Mucosa of gallbladder (tissue), 1 donor: ENCODE measurements at regions not wholly inside any gene's neighbourhood (a gene's known extent, or its start where the extent isn't known, plus 50 kb on each side); places are given as distances from the start of the nearest gene placed in this dataset.
"Not testable (repeated sequence)": the region's sequence is repeated elsewhere in the genome, so short reads cannot be mapped to it uniquely, and the experiment has no call there.

ENCODE experiments used
- DNase-seq: peaks from one replicate; pipeline ENCODE4 v3.0.0-alpha.2; 2020; ENCODE audit warnings: low spot score
- donor health status: DM: no; HTN: no; CAD: no.

- DNase-seq, result no peak
Measured at GRCh38 chr14:87430214-87430613, 562.8 kb downstream of the GALC start.

DNA sequence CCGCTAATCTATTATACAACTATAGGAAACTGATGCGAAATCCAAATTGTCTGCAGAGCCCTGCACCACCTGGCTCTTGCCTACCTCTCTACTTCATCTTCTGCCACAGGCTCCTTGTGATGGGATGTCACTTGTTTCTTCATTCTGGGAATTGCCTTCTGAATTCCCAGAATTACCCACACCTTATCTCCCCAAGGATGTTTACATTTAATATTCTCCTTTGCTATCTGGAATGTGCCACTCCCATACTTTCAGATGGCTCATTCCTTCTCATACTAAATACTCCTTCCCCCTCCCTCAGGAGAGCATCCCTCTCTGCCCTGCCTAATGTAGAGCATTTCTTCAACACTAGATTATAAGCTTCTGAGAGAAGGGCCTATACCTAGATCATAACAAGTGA is 573.1 kb downstream of the GALC start:
- DNase-seq, result no peak

DNA sequence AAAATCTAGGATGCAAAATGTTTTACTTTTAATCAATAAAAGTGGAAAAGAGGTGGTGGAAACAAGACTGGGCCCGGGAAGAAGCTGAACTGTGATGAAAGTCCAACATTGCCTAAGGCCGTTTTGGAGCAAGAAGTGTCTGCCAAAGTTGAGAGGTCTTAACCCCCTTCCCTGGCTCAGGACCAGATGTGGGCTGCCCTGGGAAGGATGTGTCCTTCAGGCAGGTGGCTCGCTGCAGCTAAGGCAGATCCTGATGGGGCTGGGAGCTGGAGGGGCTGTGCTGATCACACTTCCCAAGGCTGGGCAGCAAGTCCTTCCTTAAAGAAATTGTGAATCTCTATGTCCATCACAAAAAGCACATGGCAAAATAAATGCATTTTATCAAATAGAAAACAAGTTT is 581.6 kb downstream of the GALC start:
- no peak for DNase-seq

DNA sequence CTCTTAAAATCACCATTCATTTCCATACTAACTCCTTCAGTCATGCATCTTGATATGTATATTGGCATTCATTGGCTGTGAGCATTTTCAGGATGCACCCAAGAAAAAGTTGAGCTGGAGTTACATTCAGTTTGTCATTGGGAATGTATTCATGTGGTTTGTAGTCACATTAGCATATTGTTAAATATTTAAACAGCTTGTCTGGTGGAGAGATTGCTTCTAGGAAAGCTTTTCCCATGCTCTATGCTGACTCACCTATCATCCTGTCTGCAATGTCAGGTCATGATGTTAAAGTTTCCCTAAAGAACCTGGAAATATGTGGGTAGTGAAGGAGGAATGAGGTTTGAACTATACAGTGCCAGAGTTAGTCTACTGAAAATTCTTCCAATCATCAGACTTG is 583.6 kb downstream of the GALC start:
- no peak for DNase-seq

GRCh38 chr14:87407344-87407743 is 585.6 kb downstream of the GALC start:
- DNase-seq, result no peak

DNA sequence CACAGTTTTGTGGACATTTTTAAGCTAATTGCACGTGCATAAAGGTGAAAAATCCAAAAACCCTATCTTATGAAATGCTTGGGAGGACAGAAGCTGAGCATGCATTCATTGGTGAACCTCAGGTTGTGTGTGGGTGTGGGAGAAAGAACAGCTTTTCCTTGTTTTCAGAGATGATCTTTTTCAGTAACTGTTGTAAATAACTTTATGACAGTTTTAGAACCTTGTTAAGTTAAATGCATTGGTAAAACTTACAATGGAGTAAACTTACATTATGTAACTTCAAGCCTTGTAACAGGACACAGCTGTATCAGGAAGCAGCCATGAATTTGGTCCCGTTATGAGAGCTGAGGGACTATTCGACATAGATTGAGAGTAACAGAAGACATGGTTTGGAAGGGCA is 587.4 kb downstream of the GALC start:
- DNase-seq, result no peak

- DNase-seq, result no peak
Measured at GRCh38 chr14:87397499-87397898, 595.5 kb downstream of the GALC start.

DNA sequence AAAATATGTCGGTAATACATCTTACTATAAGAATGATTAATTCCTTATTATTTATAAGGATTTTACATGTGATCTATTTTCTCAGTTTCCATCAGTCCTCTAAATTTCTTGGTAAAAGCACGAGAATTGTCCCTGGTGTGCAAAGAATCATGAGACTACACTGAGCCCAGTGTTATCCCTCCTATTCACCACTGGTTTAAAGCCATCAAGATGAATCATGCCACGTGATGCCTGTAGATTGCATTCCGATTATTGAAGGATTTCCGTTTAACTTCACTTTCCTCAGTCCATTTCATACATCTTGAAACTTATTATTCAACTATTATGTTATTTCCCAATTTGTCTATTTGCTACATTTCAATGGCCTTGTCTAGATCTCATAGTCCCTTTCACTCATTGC is 601.9 kb downstream of the GALC start:
- DNase-seq, result no peak

DNA sequence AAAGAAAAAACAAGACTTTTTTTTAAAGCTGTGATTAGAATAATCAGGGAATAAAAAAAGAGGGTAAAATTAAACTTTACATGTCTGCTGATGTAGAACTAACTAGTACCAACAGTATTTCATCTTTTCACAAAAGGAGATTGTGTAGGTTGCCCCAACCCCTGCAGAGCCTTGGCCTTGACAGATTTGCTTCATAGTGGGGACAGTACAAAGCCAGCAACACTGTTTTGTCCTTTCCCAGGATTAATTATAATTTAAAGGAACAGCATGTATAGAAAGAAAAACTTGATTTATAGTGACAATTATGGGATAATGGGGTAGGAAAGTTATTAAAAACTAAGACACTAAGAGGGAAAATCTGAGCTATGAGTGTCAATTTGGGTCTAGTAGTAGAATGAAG is 604.0 kb downstream of the GALC start:
- DNase-seq, result no peak

- no peak for DNase-seq
Measured at GRCh38 chr14:87387806-87388205, 605.2 kb downstream of the GALC start.

- no peak for DNase-seq
Measured at GRCh38 chr14:87386524-87386923, 606.5 kb downstream of the GALC start.

- no peak for DNase-seq
Measured at GRCh38 chr14:87380054-87380453, 612.9 kb downstream of the GALC start.

DNA sequence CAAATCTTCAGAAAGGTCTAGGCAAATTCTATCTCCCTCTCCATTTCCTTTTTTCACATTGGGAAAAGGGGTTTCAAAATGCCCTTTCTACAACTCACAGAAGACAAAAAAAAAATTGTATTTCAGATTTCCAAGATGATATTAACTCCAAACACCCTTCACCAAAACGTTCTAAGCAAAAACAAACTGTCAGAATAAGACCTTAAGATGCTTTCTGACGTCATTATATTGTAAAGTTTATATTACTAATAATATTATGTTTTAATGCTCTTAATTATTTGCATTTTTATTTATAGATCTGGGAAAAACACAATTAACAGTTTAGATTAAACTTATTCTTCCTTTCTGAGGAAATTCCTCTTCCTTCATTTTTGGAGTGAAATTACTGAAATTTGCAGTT is 624.2 kb downstream of the GALC start:
- no peak for DNase-seq

DNA sequence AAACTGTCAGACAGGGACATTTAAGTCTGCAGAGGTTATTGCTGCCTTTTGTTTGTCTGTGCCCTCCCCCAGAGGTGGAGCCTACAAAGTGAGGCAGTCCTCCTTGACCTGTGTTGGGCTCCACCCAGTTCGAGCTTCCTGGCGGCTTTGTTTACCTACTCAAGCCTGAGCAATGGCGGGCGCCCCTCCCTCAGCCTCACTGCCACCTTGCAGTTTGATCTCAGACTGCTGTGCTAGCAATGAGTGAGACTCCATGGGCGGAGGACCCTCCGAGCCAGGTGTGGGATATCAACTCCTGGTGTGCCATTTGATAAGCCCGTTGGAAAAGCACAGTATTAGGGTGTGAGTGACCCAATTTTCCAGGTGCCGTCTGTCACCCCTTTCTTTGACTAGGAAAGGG is 632.7 kb downstream of the GALC start:
- not testable (repeated sequence) for DNase-seq

DNA sequence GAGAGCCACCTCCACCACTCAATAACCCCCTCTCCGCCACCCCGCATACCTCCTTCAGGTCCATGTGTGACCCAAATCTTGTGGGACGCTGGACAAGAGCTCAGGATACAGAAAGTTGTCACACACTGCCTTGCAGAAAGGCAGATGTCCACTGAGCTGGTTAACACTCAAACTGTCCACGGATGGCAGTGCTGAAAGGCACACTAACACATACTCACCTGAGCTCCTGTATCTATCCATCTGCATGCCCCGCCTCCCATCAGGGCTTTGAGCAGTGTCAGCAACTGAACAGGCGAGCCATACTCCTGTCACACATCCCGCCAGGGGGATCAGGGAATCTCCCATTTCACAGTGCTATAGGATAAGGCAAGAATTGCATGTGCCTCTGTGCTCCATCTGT is 642.0 kb downstream of the GALC start:
- DNase-seq, result no peak

GRCh38 chr14:87349921-87350320 is 643.1 kb downstream of the GALC start:
- DNase-seq, result no peak

- no peak for DNase-seq
Measured at GRCh38 chr14:87343652-87344051, 649.3 kb downstream of the GALC start.

- DNase-seq, result no peak
Measured at GRCh38 chr14:87334997-87335685, 657.8 kb downstream of the GALC start.

- no peak for DNase-seq
Measured at GRCh38 chr14:87331991-87332390, 661.0 kb downstream of the GALC start.

DNA sequence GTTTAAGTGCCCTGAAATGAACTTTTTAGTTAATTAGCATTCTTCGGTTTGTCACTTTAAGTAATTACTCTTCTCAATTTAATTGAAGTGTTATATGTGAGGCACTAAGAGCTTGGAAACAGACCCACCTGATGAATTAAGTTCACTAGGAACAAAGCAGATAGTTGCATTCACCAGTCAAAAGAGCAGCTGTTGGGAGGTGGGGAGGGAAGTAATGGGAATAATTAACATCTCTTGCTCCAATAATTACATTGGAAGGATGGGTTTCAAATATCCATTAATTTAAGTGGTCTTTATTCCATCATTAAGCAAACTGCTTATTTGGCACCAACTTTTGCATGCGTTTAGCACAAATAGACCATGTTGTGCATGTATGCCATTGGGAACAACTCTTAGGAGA is 667.2 kb downstream of the GALC start:
- no peak for DNase-seq

- DNase-seq, result no peak
Measured at GRCh38 chr14:87323191-87323590, 669.8 kb downstream of the GALC start.

DNA sequence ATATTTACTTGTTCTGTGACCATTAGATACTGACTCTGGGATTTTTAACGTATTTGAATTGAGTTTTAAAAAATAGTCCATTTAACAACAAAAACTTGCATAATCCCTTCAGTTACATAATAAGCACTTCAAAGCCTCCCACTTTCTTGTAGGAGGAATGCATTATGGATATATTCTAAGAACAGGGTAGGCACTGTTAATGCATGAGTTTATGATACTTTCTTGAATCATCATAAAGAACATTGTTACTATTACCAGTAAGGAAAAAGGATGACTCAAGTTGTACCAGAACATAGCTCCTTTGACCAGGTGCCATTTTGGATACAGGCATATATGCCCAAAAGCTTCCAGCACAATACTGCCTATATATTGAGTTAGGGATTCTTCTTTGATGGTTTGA is 671.4 kb downstream of the GALC start:
- no peak for DNase-seq

- no peak for DNase-seq
Measured at GRCh38 chr14:87312894-87313205, 680.1 kb downstream of the GALC start.

GRCh38 chr14:87312169-87312893 is 680.7 kb downstream of the GALC start:
- DNase-seq, result no peak
